ENCODE measurements at regions not wholly inside any gene's neighbourhood (a gene's known extent, or its start where the extent isn't known, plus 50 kb on each side); places are given as distances from the start of the nearest gene placed in this dataset.

- CTCF ChIA-PET: interaction anchor here (1.2 to 2.4 kb wide), 4 partner anchors 15 to 68 kb away, joined by 3 to 9 read pairs (median 4); no protein-coding TSS in a partner anchor
- POLR2A ChIA-PET: no interaction called here
- no peak for TF ChIP-seq HEYL (CRISPR knock-in tag; IDR thresholded peaks at IDR 0.05)
- TF ChIP-seq ZSCAN20 (CRISPR knock-in tag; IDR thresholded peaks at IDR 0.05): no peak
- TF ChIP-seq POLR2AphosphoS2 (conservative IDR thresholded peaks at IDR 0.05; ENCODE audit: low read length): no peak
- TF ChIP-seq JUN (IDR thresholded peaks at IDR 0.05): no peak
- no peak for TF ChIP-seq JUNB (IDR thresholded peaks at IDR 0.05)
- TF ChIP-seq CBX2 (IDR thresholded peaks at IDR 0.05; ENCODE audit: borderline replicate concordance, low read depth): no peak
- no peak for TF ChIP-seq RFX5 (IDR thresholded peaks at IDR 0.05)
- TF ChIP-seq CHD2 (IDR thresholded peaks at IDR 0.05; ENCODE audit: low read length, partially characterized antibody): no peak
- no peak for TF ChIP-seq KDM1A (IDR thresholded peaks at IDR 0.05; ENCODE audit: low read depth)
- TF ChIP-seq RCOR1 (IDR thresholded peaks at IDR 0.05; ENCODE audit: low read depth, low read length): no peak
- no peak for TF ChIP-seq RAD21 (conservative IDR thresholded peaks at IDR 0.05 in 1 of 2, IDR thresholded peaks at IDR 0.05 in 1 of 2)
- TF ChIP-seq NPAS2 (CRISPR knock-in tag; IDR thresholded peaks at IDR 0.05; ENCODE audit: borderline replicate concordance): no peak
- TF ChIP-seq RNF2 (IDR thresholded peaks at IDR 0.05; ENCODE audit: borderline replicate concordance, low read depth): no peak
- TF ChIP-seq PHF8 (IDR thresholded peaks at IDR 0.05; ENCODE audit: borderline replicate concordance, low read depth): no peak
- TF ChIP-seq HDAC2 (IDR thresholded peaks at IDR 0.05): no peak
- TF ChIP-seq GATA3 (IDR thresholded peaks at IDR 0.05; ENCODE audit: borderline replicate concordance): no peak
- peaks cover 6% of the 10 kb centered on the region; the same call in 1 of the 3 replicates for H3K9me3 ChIP-seq
- no peak for DNase-seq (ENCODE audit: low read depth in 1 of 2, low spot score in 1 of 2)
- no peak for FAIRE-seq
- no peak overlapping the region for H3K4me3 ChIP-seq
- no peaks in the 10 kb centered on the region for H3K4me1 ChIP-seq
- ATAC-seq: no peak
- no peak overlapping the region for H3K4me2 ChIP-seq
- WGBS (ENCODE audit: missing lambda C conversion rate): 65% methylated on average over 3 of the region's 3 CpGs
- H3K27ac ChIP-seq: no peak overlapping the region
Observed at GRCh38 chr3:16109929-16110328, 64.6 kb upstream of the GALNT15 start.

- DNase-seq (ENCODE audit: low read depth in 1 of 2, low spot score in 1 of 2) (no peak), ATAC-seq (no peak), FAIRE-seq (no peak)
- H3K4me2 ChIP-seq: no peak overlapping the region
- CTCF ChIA-PET: interaction anchor here (0.7 to 1.0 kb wide), 2 partner anchors 10 to 17 kb away, joined by 3 read pairs; no protein-coding TSS in a partner anchor
- no peak overlapping the region for H3K4me3 ChIP-seq
- 33% methylated on average over 1 of the region's 1 CpG for WGBS (ENCODE audit: missing lambda C conversion rate)
- H3K4me1 ChIP-seq: no peaks in the 10 kb centered on the region
- no peak overlapping the region for H3K27ac ChIP-seq
- TF ChIP-seq ZFP36 (IDR thresholded peaks at IDR 0.05; ENCODE audit: borderline replicate concordance, partially characterized antibody) (no peak), NPAS2 (CRISPR knock-in tag; IDR thresholded peaks at IDR 0.05; ENCODE audit: borderline replicate concordance) (no peak), PHF8 (IDR thresholded peaks at IDR 0.05; ENCODE audit: borderline replicate concordance, low read depth) (no peak), ZNF302 (CRISPR knock-in tag; IDR thresholded peaks at IDR 0.05) (no peak)
- peaks cover 6% of the 10 kb centered on the region; the same call in 1 of the 3 replicates for H3K9me3 ChIP-seq
- POLR2A ChIA-PET: no interaction called here
Observed at GRCh38 chr3:16112910-16113504, 61.5 kb upstream of the GALNT15 start.

GRCh38 chr3:16113704-16114103, 60.8 kb upstream of the GALNT15 start:
- TF ChIP-seq FOSB (CRISPR knock-in tag; IDR thresholded peaks at IDR 0.05): no peak
- TF ChIP-seq EHMT2 (IDR thresholded peaks at IDR 0.05; ENCODE audit: low read depth): no peak
- TF ChIP-seq ZC3H11A (IDR thresholded peaks at IDR 0.05): no peak
- TF ChIP-seq EHF (CRISPR knock-in tag; IDR thresholded peaks at IDR 0.05): no peak
- TF ChIP-seq CHD2 (IDR thresholded peaks at IDR 0.05; ENCODE audit: low read length, partially characterized antibody): no peak
- no peak for TF ChIP-seq RAD21 (conservative IDR thresholded peaks at IDR 0.05 in 1 of 2, IDR thresholded peaks at IDR 0.05 in 1 of 2)
- TF ChIP-seq SMC3 (IDR thresholded peaks at IDR 0.05): no peak
- no peak for TF ChIP-seq JUN (IDR thresholded peaks at IDR 0.05)
- no peak for TF ChIP-seq POLR2A (IDR thresholded peaks at IDR 0.05; ENCODE audit: low read length)
- no peak for TF ChIP-seq CBX2 (IDR thresholded peaks at IDR 0.05; ENCODE audit: borderline replicate concordance, low read depth)
- TF ChIP-seq FOXS1 (CRISPR knock-in tag; IDR thresholded peaks at IDR 0.05): no peak
- no peak for TF ChIP-seq CEBPB (IDR thresholded peaks at IDR 0.05)
- no peak for TF ChIP-seq ESRRA (IDR thresholded peaks at IDR 0.05; ENCODE audit: borderline replicate concordance, low read length)
- no peak for TF ChIP-seq HEYL (CRISPR knock-in tag; IDR thresholded peaks at IDR 0.05)
- H3K9me3 ChIP-seq: peaks cover 6% of the 10 kb centered on the region; the same call in 1 of the 3 replicates
- no peaks in the 10 kb centered on the region for H3K4me1 ChIP-seq
- peak in 1 of 2 experiments; percentile 12 for DNase-seq (ENCODE audit: low read depth in 1 of 2, low spot score in 1 of 2)
- no peak overlapping the region for H3K27ac ChIP-seq
- ATAC-seq: no peak
- no peak overlapping the region for H3K4me2 ChIP-seq
- POLR2A ChIA-PET: no interaction called here
- H3K4me3 ChIP-seq: no peak overlapping the region
- WGBS (ENCODE audit: missing lambda C conversion rate): 97% methylated on average over 3 of the region's 3 CpGs
- no peak for FAIRE-seq
- CTCF ChIA-PET: no interaction called here
